Fibroblast of skin of left quadriceps (primary cell): ENCODE measurements at regions not wholly inside any gene's neighbourhood (a gene's known extent, or its start where the extent isn't known, plus 50 kb on each side); places are given as distances from the start of the nearest gene placed in this dataset.
A peak's percentile ranks its signal among the peaks of the same experiment; 100 is the strongest.
"Not testable (repeated sequence)": the region's sequence is repeated elsewhere in the genome, so short reads cannot be mapped to it uniquely, and the experiment has no call there.

Experiments
- DNase-seq, 2 experiments: peaks; one replicate each; pipeline ENCODE4 v3.0.0-alpha.2; 2013; ENCODE audit warnings: low read depth in 2 of 2

DNA sequence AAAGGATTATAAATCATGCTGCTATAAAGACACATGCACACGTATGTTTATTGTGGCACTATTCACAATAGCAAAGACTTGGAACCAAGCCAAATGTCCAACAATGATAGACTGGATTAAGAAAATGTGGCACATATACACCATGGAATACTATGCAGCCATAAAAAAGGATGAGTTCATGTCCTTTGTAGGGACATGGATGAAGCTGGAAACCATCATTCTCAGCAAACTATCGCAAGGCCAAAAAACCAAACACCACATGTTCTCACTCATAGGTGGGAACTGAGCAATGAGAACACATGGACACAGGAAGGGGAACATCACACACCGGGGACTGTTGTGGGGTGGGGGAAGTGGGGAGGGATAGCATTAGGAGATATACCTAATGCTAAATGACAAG lies 127.1 kb upstream of the GRAMD2B start:
- DNase-seq = not testable (repeated sequence)

DNA sequence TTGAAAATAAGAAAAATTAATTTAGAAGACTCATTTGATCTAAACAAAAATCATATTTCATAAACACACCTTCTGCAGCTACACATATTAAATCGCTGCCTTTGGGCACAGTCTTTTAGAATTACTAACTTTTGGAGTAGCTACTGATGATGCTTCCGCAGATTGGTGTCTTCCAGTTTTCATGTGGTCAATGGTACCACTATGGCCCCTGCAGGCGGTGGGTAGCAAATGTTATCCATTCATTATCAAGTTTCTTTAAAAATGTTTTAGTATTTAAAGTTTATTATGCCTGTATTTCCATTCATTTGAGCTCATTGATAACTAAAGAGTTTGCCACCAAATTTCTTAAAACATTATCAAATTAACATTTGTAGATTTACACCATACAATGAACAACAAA lies 122.9 kb upstream of the GRAMD2B start:
- DNase-seq = no peak

DNA sequence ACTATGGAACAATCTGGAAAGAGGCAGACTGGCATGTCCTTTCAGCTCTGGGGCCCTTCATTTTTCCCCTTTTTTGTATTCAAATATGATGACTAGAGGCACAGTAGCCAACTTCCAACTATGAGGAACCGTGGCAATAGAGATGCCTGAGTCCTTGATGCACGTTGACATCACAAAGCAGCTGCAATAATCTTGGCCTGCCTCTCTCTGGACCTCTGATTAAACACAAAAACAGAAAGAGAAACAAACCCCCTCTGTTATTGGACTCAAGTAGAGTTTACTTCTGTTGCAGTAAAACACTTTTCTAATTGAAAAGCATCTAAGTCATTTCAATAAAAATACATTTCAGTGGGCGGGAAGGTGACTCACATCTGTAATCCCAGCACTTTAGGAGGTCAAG lies 122.2 kb upstream of the GRAMD2B start:
- no peak for DNase-seq

DNA sequence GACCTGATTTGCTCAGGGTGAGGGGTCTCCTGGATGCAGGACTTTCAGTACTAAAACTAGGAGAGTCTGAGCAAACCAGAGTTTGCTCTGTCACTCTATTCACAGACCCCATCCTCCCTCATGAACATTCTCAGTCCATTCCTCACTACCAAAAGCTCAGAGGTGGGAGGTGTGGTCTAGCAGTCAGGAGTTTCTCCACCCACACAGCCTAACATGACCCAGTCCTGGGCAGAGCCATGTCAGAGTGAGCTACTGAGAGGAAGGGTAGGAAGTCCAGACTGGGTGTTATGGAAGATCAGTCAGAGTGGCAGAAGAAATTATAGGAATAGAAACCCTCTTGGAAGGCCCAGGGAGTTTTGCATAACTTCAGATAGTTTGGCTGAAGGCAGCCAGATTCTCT lies 113.3 kb upstream of the GRAMD2B start:
- DNase-seq = no peak

DNA sequence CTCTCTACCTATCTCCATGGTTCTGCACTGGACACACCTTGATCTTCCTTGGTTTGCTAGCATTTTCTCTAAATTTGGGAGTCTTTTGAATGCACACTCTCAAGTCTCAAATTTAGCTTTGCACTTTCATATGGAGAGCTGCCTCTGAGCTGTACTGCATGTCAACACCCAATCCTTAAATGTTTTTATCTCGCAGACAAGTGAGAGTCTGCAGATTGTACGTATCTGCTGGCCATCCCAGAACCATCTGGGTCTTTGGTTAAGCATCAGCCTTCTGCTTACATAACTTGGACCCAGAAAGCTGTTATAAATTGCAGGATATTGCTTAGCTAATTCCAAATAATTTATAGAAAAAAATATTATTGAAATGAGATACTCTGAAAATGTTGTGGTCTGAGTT lies 111.4 kb upstream of the GRAMD2B start:
- DNase-seq = no peak

DNA sequence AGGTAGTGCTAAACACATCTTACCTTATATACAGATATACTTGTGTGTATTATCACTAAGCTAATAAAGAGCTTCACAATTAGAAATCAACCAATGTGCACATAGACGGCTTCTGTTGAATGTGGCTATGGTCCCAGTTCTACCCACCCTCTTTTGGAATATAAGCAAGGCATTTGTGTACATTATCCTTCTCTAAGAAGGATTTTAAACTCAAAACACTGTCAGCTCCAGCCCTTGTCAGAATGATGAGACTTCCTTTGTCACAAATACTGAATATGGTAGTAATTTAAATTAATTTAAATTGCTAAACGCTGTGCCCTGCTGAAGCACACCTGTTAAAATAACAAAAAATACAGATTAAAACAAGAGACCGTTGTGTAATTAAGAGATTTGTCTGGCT lies 107.9 kb upstream of the GRAMD2B start:
- DNase-seq = no peak

DNA sequence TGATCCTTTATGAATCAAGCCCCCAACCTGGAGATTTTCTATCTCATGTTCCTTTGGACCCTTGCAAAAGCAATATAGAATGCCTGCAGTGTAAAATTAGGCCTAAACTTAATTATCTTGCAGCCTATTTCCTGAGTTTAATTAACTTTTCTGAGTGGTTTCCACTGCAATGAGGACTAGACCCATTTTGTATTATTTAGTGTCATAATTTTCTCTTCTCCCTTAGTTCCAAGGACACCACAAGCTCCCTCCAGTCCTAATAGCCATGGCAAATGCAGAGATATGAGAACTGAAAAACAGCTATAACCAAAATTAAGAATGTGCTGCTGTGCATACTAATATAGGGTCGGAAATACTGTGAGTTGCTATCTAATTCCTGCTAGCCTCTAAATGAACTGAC lies 90.9 kb upstream of the GRAMD2B start:
- no peak for DNase-seq

DNA sequence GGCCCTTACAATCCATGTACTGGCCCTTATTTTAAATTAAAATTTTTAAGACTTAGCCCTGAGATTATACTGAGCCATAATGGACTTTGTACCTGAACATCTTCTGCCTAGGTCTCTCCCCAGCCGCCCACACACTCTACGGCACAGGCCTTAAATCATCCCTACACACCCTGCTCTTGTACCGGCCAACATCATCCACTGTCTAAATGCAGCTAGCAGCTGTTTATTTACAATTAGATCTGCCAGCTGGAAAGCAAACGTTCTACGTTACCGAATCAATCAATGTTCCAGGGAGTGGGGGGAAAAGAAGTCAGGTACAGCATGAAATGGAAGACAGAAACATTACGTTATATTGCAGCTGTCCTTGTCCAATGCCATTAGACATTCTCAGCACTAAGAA lies 88.4 kb upstream of the GRAMD2B start:
- no peak for DNase-seq

DNA sequence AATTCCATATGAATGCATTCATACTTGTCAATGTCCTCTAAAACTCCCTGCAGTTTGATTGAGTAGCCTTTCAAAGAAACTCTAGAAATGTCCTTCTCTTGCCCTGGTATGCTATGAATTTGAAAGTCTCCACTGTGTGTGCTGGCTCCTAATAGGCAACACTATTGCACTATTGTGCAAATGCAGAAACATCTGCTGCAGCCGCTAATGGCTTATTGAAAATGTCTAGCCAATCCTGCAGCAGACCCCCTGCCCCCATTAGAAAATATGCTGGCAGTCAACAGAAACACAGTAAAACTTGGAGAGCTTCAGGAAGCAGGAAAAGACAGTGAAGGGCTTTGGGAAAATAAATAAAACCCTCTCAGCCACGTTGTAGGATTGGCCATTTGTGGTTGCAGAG lies 87.3 kb upstream of the GRAMD2B start:
- DNase-seq = peak; percentile 67 to 74

DNA sequence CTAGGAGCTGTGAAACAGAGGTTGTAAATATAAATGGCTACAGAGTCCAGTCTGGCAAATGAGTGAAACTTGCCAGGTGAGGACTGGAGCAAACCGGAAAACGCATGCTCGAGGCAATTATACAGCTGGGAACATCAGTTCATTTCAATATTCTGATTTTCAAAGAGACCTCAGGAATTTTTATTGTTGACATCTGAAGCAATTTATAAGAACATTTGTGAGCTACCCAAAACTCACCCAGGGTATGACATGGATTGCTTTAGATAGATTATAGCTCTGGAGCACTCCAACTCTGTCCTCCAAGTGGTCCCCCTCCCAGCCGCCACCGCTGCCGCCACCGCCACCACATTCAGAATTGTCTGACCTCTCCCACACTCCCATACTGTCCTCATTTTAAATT lies 84.6 kb upstream of the GRAMD2B start:
- DNase-seq = no peak

DNA sequence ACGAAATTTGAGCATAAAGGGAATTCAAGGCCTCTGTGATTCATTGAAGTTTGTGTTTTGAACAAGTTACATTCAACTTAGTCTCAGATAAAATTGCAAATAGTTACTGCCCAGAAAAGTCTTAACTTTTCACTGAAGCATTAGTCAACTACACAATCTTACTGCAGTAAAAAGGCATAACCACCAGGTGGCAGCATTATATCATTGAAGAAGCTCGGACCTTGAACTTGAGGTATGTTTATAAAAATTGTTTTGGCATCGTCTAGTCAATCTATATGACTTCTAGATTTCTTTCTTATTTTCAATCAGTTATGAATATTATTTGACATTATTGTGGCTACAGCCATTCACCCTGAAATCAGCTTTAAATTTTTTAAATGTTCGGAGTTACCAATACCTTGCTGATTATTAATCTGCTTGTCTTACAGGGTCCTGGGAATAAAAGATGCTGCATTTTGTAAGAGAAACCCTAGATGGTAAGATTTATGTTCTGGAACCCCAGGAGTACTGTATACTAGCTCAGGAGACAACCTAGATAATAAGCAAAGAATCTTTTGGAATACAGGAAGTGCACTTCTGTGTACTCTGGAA lies 83.9 kb upstream of the GRAMD2B start:
- DNase-seq = peak; percentile 59 to 65

DNA sequence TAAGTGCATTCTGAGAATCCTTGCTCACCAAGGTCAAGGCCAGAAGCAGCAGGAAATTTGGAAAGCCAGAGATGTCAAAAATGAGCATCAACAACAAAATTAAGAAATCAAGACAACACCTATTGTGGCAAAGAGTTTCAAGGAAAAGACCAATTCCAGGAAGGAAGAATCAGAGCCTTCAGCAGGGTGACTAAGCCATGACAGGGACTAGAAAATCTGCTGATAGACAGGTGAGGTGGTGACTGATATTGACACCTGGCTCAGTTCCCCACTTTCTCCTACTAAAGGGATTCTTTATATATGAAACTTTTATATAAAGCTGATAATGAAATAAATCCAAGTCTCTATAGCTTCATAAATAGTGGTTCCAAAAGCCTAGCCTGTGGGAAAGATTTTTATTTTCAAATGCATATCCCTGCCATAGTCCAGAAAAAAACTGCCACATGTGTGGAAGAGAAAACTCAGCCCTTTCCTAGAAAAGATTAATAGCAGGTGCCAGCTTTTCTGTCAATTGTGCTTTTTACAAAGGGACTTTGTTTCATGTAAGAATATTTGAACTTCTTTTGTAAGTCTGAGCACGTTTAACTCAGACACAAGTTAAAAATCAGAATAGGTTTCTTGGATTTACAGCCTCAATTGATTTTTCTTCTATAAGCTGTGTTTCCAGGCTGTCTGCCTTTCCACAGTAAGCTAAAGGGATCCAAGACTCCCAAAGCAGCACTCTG lies 81.1 kb upstream of the GRAMD2B start:
- no peak for DNase-seq

DNA sequence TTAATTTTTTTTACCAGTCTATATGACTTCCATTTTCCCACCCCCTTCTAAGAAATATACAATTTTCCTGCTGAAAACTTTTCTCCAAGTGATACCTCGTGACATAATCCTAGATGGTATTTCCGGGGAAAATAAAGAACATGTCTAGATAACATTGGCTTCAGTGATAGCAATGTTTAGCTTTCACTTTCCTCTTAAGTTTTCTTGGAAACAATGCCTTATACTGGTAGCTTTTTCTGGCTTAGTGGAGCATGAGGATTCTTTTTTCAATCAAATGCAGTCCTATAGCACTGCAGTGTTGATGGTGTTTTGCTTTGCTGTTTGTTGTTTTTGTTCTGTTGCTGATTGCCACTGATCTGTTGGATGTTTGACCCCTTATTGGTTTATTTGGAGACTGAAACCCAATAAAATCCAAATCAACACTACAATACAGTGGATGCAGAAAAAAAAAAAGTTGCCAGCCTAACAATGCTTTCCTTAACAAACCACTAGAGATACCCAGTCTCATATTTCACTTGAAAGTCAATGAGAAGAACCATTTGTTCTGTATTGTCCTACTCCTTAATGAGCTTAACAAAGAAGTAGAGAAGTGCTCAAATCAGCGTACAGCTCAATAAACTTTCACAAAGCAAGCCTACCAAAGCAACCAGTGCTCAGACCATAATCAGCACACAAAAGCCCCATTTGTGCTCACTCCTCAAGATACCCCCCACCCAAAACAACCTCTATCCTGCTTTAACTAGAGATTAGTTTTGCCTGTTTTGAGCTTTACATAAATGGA lies 74.2 kb upstream of the GRAMD2B start:
- no peak for DNase-seq

DNA sequence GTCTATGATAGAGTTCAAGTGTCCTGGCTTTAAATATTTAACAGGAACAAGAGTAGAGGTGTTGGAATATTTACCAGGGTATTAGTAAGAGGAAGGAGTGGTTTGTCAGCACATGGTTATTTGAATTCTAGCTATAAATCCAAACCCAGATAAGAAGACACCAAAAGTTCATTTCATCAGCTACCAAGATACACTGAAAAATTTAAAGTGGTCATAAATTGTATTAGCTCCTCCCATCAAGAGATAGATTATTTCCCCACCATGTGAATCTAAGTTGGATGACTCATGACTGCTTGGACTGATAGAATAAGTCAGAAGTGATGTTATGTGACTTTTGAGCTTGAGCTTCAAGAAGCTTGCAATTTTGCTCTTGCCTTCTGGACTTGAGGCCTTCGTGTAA lies 72.1 kb upstream of the GRAMD2B start:
- peak; percentile 76 to 79 for DNase-seq

DNA sequence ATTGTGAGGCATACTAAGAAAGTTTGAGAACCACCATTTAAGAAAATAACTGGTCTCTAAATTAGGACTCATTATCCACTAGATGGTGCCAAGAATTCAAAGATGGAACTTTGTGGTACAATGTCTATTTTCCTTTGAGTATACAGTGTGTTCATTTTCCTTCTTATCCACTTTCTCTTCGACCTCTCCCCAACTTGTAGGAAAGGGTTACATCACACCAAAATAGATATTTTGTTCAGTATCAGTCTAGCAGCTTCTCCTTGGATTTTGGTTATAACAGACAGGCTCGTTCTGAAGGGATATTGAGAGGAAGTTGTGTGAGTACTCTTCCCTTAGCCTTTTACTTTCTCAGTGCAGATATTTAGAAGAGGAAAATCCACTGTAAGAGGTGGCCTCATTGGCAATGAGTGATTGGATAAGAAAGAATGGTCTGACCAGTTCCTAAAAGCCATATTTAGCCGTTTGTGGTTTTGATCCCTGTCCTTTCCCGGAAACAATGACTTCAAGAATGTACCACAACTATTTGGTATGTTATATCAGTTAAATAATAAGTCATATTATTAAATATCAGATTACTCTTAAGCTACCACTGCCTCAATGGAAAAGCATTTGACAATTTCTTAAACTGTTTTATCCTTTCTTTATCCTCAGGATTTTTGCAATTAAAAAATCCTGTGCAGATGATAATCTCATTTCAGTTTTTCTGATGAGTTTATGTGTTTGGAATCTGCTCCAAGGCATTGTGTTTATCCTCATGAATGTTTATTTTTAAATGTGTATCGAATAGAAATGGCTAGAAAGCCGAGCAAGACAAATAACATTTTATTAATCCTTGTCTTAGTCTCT lies 69.0 kb upstream of the GRAMD2B start:
- peak; percentile 97 for DNase-seq

DNA sequence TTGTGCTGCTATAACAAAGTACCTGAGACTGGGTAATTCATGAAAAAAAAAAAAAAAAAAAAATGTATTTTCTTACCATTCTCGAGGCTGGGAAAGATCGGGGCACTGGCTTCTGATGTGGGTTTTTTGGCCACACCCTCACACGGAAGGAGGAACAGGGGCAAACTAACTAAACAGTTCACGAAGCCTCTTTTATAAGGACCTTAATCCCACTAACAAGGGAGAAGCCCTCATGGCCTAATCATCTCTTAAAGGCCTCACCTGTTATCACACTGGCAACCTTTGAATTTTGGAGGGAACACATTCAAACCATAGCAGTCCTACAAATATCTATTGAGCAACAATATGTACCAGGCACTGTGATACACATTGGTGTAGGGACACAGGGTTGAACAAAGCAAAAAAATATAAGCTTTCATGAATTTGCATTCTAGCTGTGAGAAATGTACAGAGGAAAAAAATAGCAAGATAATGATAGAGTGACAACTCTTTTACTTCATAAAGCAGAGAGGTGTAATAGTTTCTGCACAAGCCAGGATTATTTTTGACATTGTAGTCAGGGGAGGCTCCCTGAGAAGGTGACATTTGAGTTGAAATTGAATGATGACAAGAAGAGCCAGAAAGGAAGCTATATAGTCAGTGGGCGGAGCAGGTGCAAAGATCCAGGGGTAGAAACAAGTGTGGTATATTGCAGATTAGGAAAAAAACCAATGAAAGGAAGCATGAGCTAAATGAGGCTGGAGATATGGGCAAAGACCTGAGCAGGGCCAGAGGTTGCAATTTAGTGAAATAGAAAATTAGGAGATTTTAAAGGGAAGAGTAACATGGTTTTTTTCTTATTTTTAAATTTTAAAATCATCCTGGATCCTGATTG lies 68.1 kb upstream of the GRAMD2B start:
- no peak for DNase-seq

DNA sequence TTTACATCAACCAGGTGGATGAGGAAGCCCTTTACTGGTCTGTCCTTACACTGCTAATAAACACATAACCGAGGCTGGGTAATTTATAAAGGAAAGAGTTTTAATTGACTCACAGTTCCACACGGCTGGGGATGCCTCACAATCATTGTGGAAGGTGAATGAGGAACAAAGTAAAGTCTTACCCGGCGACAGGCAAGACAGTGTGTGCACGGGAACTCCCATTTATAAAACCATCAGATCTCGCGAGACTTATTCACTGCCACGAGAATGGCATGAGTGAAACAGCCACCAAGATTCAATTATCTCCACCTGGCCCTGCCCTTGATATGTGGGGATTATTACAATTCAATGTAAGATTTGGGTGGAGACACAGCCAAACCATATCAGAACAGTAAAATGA lies 67.3 kb upstream of the GRAMD2B start:
- DNase-seq = no peak

DNA sequence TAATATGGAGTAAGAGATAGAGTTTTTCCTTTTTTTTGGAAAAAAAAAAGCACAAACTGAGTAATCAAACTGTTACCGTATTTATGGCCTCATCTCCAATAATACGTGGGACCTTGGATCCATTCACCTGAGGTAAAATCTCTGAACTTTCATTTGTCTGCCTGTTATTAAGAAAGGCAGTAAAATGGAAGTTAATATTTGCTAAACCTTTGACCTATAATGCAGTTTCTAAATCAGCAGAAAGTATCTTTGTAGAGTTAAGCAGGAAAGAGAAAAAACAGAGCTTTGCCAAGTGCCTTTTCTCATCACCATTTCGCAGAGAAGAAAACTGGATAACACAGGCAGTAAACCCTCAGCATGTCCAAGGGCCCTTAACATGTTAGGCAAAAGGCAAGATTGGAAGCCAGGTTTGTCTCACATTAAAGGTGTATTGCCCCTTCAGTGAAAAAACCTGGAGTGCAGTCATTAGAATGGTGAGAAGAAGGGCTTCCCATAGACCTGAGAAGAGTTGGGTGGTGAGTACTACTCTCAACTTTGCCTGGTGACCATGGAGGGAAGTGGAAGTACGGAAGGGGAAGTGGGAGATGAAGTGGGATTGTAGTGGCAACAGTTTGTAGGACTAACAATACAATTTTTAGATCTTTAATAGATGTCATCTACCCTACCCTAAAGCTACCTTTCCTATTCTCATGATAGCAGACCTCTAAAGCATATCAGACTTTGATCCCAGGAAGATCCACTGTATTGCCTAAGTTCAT lies 65.4 kb upstream of the GRAMD2B start:
- no peak for DNase-seq

DNA sequence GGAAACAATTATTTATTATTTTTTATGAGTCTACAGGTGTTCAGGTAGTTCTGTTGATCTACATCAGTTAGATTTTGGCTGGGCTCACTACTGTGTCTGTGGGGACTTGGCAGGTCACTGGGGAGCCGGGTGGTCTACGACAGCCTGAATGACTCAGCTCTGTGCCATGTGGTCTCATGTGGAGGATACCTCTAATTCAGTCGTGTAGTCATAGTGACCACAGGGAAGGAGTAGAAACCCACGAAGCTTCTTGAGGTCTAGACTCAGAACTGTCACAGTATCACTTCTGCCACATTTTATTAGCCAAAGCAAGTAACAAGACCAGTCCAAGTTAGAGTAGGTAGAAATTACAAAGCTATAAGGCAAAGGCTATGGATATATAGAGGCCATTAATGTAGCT lies 64.7 kb upstream of the GRAMD2B start:
- DNase-seq = no peak

DNA sequence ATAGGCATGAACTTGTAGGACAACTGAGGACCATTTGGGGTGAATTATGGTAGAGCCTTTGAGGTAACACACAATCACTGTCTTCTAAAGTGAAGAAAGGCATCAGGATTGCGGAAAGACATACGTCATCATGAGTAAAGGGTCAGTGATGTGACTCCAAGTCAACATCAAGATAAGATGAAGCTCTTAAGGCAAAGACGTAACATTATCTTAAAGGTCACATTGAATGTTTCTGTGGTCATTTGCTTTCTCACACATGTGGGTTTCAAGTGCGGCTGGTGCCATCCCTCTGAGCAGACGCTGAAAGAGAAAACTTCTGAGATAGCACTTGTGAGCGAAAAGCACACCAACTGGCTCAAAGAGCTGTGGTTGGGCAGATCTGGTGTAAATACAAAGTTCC lies 63.3 kb upstream of the GRAMD2B start:
- DNase-seq = no peak
